Vagina (tissue), 2 donors: ENCODE measurements at regions not wholly inside any gene's neighbourhood (a gene's known extent, or its start where the extent isn't known, plus 50 kb on each side); places are given as distances from the start of the nearest gene placed in this dataset.
"Not testable (repeated sequence)": the region's sequence is repeated elsewhere in the genome, so short reads cannot be mapped to it uniquely, and the experiment has no call there.

ENCODE experiments used
- DNase-seq, 2 donors: peaks; one replicate each; pipeline ENCODE4 v3.0.0-alpha.2; 2017; ENCODE audit errors: extremely low spot score in 2 of 2
- H3K27ac ChIP-seq: fragments of 200-600 bp; sonication (generic); one replicate; pipeline ENCODE4 v1.5.1; 2019
- H3K27me3 ChIP-seq: fragments of 200-600 bp; sonication (generic); one replicate; pipeline ENCODE4 v1.5.1; 2019
- H3K36me3 ChIP-seq, 2 donors: fragments of 200-600 bp; sonication (generic); one replicate each; pipeline ENCODE4 v1.5.1; 2017 to 2019
- H3K4me1 ChIP-seq: fragments of 200-600 bp; sonication (generic); one replicate; pipeline ENCODE4 v1.5.1; 2019
- H3K4me3 ChIP-seq, 2 donors: fragments of 200-600 bp; sonication (generic); 1 replicate in 1 of 2; 2 replicates in 1 of 2; pipeline ENCODE4 v1.5.1; 2016 to 2019
- H3K9me3 ChIP-seq: fragments of 200-600 bp; sonication (generic); one replicate; pipeline ENCODE4 v1.5.1; 2019
- CTCF ChIP-seq, 3 experiments: fragments of 450-650 bp in 2 of 3; fragments of 200-600 bp in 1 of 3; sonication (generic) in 1 of 3; IDR thresholded peaks; one replicate each; pipeline ENCODE4 v1.5.1; 2017 to 2019; ENCODE audit warnings: antibody characterized with exemption in 3 of 3, mild to moderate bottlenecking in 2 of 3, moderate library complexity in 2 of 3
- POLR2A ChIP-seq, 2 donors: fragments of 450-650 bp; IDR thresholded peaks; one replicate each; pipeline ENCODE4 v1.6.1; 2017; ENCODE audit warnings: antibody characterized with exemption in 2 of 2, mild to moderate bottlenecking in 2 of 2, moderate library complexity in 2 of 2
- POLR2AphosphoS5 ChIP-seq, 2 donors: sonication (generic); formaldehyde crosslinking; IDR thresholded peaks; one replicate each; pipeline ENCODE4 v1.9.0; 2017; ENCODE audit warnings: antibody characterized with exemption in 2 of 2, mild to moderate bottlenecking in 2 of 2, low read depth in 1 of 2; ENCODE audit not compliant: insufficient read depth in 1 of 2
- intact Hi-C: fragments of 100-400 bp; cut with DNase I; formaldehyde crosslinking; loops from one replicate; pipeline ENCODE4 v1.15.1; 2023

GRCh38 chr2:209259767-209260166 lies 164.1 kb upstream of the MAP2 start:
- H3K27me3 ChIP-seq = no peaks in the 10 kb centered on the region
- H3K27ac ChIP-seq = no peak overlapping the region
- H3K4me1 ChIP-seq = no peaks in the 10 kb centered on the region
- intact Hi-C loops = no loop called here
- TF ChIP-seq CTCF (IDR thresholded peaks at IDR 0.05) (no peak), POLR2A (IDR thresholded peaks at IDR 0.05) (no peak), POLR2AphosphoS5 (IDR thresholded peaks at IDR 0.05; ENCODE audit: insufficient read depth in 1 of 2, low read depth in 1 of 2) (no peak)
- H3K36me3 ChIP-seq = no peaks in the 10 kb centered on the region
- H3K4me3 ChIP-seq = no peak overlapping the region
- no peak for DNase-seq
- H3K9me3 ChIP-seq = no peaks in the 10 kb centered on the region

GRCh38 chr2:209260281-209260680 lies 163.6 kb upstream of the MAP2 start:
- no peaks in the 10 kb centered on the region for H3K36me3 ChIP-seq
- TF ChIP-seq CTCF (IDR thresholded peaks at IDR 0.05) (no peak), POLR2AphosphoS5 (IDR thresholded peaks at IDR 0.05; ENCODE audit: insufficient read depth in 1 of 2, low read depth in 1 of 2) (no peak), POLR2A (IDR thresholded peaks at IDR 0.05) (no peak)
- no peaks in the 10 kb centered on the region for H3K4me1 ChIP-seq
- H3K27ac ChIP-seq = no peak overlapping the region
- H3K4me3 ChIP-seq = no peak overlapping the region
- intact Hi-C loops = no loop called here
- H3K9me3 ChIP-seq = no peaks in the 10 kb centered on the region
- H3K27me3 ChIP-seq = no peaks in the 10 kb centered on the region
- DNase-seq = no peak

GRCh38 chr2:209261366-209262053 lies 162.3 kb upstream of the MAP2 start:
- H3K36me3 ChIP-seq, H3K9me3 ChIP-seq, H3K4me3 ChIP-seq, H3K27me3 ChIP-seq, H3K4me1 ChIP-seq, intact Hi-C loops, H3K27ac ChIP-seq, DNase-seq: not testable (repeated sequence)

GRCh38 chr2:209269024-209269423 lies 154.8 kb upstream of the MAP2 start:
- no peaks in the 10 kb centered on the region for H3K4me1 ChIP-seq
- TF ChIP-seq POLR2AphosphoS5 (IDR thresholded peaks at IDR 0.05; ENCODE audit: insufficient read depth in 1 of 2, low read depth in 1 of 2) (no peak), CTCF (IDR thresholded peaks at IDR 0.05) (no peak), POLR2A (IDR thresholded peaks at IDR 0.05) (no peak)
- H3K36me3 ChIP-seq = no peaks in the 10 kb centered on the region
- intact Hi-C loops = no loop called here
- no peak overlapping the region for H3K27ac ChIP-seq
- no peak overlapping the region for H3K4me3 ChIP-seq
- no peaks in the 10 kb centered on the region for H3K27me3 ChIP-seq
- no peaks in the 10 kb centered on the region for H3K9me3 ChIP-seq
- DNase-seq = no peak

- Histone ChIP-seq H3K4me1 (no peaks in the 10 kb centered on the region), H3K9me3 (no peaks in the 10 kb centered on the region), H3K4me3 (no peak overlapping the region), H3K27me3 (no peaks in the 10 kb centered on the region), H3K27ac (no peak overlapping the region), H3K36me3 (no peaks in the 10 kb centered on the region)
- no peak for DNase-seq
- intact Hi-C loops = no loop called here
- no peak for TF ChIP-seq CTCF (IDR thresholded peaks at IDR 0.05)
- no peak for TF ChIP-seq POLR2A (IDR thresholded peaks at IDR 0.05)
- TF ChIP-seq POLR2AphosphoS5 (IDR thresholded peaks at IDR 0.05; ENCODE audit: insufficient read depth in 1 of 2, low read depth in 1 of 2) = no peak
Observed at GRCh38 chr2:209276000-209276399, 147.8 kb upstream of the MAP2 start.
